ENCODE measurements at regions not wholly inside any gene's neighbourhood (a gene's known extent, or its start where the extent isn't known, plus 50 kb on each side); places are given as distances from the start of the nearest gene placed in this dataset.
"Not testable (repeated sequence)": the region's sequence is repeated elsewhere in the genome, so short reads cannot be mapped to it uniquely, and the experiment has no call there.

GRCh38 chr16:17743578-17743977 is 272.8 kb upstream of the XYLT1 start:
- Mint-ChIP-seq H3K36me3 (no peaks in the 10 kb centered on the region), H3K27me3 (ENCODE audit: low read depth) (no peaks in the 10 kb centered on the region), H3K9me3 (no peaks in the 10 kb centered on the region), H3K4me3 (no peak overlapping the region), H3K4me1 (peaks cover 52% of the 10 kb centered on the region), H3K27ac (no peak overlapping the region)
- POLR2A ChIA-PET: no interaction called here
- DNase-seq (ENCODE audit: low spot score): no peak
- CTCF ChIA-PET: no interaction called here
- TF ChIP-seq NFYB (CRISPR knock-in tag; conservative IDR thresholded peaks at IDR 0.05; ENCODE audit: low read depth): no peak
- TF ChIP-seq NFATC4 (CRISPR knock-in tag; IDR thresholded peaks at IDR 0.05): no peak
- no peak for TF ChIP-seq ZMAT4 (CRISPR knock-in tag; IDR thresholded peaks at IDR 0.05)
- TF ChIP-seq PRDM15 (CRISPR knock-in tag; IDR thresholded peaks at IDR 0.05): no peak
- TF ChIP-seq NFE2L1 (CRISPR knock-in tag; IDR thresholded peaks at IDR 0.05): 0 out of 2 replicates have a peak, but pooled peaks have one; percentile 42
- TF ChIP-seq RELA (CRISPR knock-in tag; IDR thresholded peaks at IDR 0.05; ENCODE audit: borderline replicate concordance): no peak
- TF ChIP-seq ZNF416 (CRISPR knock-in tag; IDR thresholded peaks at IDR 0.05): no peak
- TF ChIP-seq MYBL2 (CRISPR knock-in tag; IDR thresholded peaks at IDR 0.05): no peak
- ATAC-seq: no peak

- CTCF ChIA-PET: no interaction called here
- no peak overlapping the region for H3K4me3 Mint-ChIP-seq
- H3K36me3 Mint-ChIP-seq: no peaks in the 10 kb centered on the region
- ATAC-seq (no peak), DNase-seq (ENCODE audit: low spot score) (no peak)
- H3K9me3 Mint-ChIP-seq: no peaks in the 10 kb centered on the region
- no peak overlapping the region for H3K27ac Mint-ChIP-seq
- TF ChIP-seq, protein P1, sequence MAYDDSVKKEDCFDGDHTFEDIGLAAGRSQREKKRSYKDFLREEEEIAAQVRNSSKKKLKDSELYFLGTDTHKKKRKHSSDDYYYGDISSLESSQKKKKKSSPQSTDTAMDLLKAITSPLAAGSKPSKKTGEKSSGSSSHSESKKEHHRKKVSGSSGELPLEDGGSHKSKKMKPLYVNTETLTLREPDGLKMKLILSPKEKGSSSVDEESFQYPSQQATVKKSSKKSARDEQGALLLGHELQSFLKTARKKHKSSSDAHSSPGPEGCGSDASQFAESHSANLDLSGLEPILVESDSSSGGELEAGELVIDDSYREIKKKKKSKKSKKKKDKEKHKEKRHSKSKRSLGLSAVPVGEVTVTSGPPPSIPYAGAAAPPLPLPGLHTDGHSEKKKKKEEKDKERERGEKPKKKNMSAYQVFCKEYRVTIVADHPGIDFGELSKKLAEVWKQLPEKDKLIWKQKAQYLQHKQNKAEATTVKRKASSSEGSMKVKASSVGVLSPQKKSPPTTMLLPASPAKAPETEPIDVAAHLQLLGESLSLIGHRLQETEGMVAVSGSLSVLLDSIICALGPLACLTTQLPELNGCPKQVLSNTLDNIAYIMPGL (CRISPR knock-in tag; IDR thresholded peaks at IDR 0.05): no peak
- TF ChIP-seq GTF2I (CRISPR knock-in tag; conservative IDR thresholded peaks at IDR 0.05) (0 out of 2 replicates have a peak, but pooled peaks have one; percentile 63), ATF1 (CRISPR knock-in tag; IDR thresholded peaks at IDR 0.05) (no peak)
- TF ChIP-seq, protein P2, sequence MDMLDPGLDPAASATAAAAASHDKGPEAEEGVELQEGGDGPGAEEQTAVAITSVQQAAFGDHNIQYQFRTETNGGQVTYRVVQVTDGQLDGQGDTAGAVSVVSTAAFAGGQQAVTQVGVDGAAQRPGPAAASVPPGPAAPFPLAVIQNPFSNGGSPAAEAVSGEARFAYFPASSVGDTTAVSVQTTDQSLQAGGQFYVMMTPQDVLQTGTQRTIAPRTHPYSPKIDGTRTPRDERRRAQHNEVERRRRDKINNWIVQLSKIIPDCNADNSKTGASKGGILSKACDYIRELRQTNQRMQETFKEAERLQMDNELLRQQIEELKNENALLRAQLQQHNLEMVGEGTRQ (CRISPR knock-in tag; IDR thresholded peaks at IDR 0.05): no peak
- peaks cover 48% of the 10 kb centered on the region for H3K4me1 Mint-ChIP-seq
- POLR2A ChIA-PET: no interaction called here
- no peaks in the 10 kb centered on the region for H3K27me3 Mint-ChIP-seq (ENCODE audit: low read depth)
Measured at GRCh38 chr16:17743158-17743557, 272.4 kb upstream of the XYLT1 start.

- H3K27me3 Mint-ChIP-seq (ENCODE audit: low read depth): peaks cover 14% of the 10 kb centered on the region
- DNase-seq (ENCODE audit: low spot score); H3K4me3 Mint-ChIP-seq; ATAC-seq; H3K4me1 Mint-ChIP-seq; POLR2A ChIA-PET; CTCF ChIA-PET; H3K27ac Mint-ChIP-seq: not testable (repeated sequence)
- peaks cover 38% of the 10 kb centered on the region for H3K9me3 Mint-ChIP-seq
- peaks cover 32% of the 10 kb centered on the region for H3K36me3 Mint-ChIP-seq
Measured at GRCh38 chr16:17735099-17735498, 264.3 kb upstream of the XYLT1 start.

DNA sequence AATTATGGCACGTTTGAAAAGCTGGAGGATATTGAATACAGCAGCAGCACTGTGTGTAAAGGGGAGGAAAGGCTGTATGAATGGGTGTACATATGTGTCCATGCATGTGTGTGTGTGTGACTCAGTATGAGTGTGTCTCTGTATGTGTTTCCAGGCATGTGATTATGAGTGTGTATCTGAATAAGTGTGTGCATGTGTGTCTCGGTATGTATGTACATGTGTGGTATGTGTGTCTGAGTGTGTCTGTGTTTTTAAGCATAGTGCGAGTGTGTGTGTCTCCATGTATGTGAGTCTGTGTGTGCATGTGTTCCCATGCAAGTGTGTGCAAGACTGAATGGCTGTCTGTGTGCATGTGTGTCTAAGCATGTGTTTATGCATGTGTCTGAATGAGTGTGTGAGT is 259.1 kb upstream of the XYLT1 start:
- Mint-ChIP-seq H3K4me3 (no peak overlapping the region), H3K27me3 (ENCODE audit: low read depth) (peaks cover 14% of the 10 kb centered on the region), H3K27ac (no peak overlapping the region), H3K36me3 (peaks cover 24% of the 10 kb centered on the region), H3K9me3 (peaks cover 28% of the 10 kb centered on the region), H3K4me1 (no peaks in the 10 kb centered on the region)
- ATAC-seq (no peak), DNase-seq (ENCODE audit: low spot score) (no peak)
- ChIA-PET CTCF (no interaction called here), POLR2A (no interaction called here)
- TF ChIP-seq ATF6 (CRISPR knock-in tag; IDR thresholded peaks at IDR 0.05) (no peak), NR2C2 (CRISPR knock-in tag; IDR thresholded peaks at IDR 0.05) (no peak), ZNF416 (CRISPR knock-in tag; IDR thresholded peaks at IDR 0.05) (no peak)

Data from WTC11 (cell line).